ENCODE measurements at regions not wholly inside any gene's neighbourhood (a gene's known extent, or its start where the extent isn't known, plus 50 kb on each side); places are given as distances from the start of the nearest gene placed in this dataset.

DNA sequence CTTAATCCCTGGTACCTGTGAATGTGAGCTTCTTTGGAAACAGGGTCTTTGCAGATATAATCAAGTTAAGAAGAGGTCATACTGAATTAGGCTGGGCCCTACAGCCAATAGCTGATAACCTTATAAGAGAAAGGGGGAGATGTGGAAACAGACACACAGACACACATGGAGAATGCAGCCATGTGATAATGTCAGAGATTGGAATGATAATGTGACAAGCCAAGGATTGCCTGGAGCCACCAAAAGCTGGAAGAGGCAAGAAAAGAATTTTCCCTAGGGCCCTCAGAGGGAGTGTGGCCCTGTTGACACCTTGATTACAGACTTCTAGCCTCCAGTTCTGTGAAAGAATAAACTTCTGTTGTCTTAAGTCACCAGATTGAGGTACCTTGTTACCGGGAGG is 114.5 kb upstream of the SOD1 start (continued):
- TF ChIP-seq, protein P1, sequence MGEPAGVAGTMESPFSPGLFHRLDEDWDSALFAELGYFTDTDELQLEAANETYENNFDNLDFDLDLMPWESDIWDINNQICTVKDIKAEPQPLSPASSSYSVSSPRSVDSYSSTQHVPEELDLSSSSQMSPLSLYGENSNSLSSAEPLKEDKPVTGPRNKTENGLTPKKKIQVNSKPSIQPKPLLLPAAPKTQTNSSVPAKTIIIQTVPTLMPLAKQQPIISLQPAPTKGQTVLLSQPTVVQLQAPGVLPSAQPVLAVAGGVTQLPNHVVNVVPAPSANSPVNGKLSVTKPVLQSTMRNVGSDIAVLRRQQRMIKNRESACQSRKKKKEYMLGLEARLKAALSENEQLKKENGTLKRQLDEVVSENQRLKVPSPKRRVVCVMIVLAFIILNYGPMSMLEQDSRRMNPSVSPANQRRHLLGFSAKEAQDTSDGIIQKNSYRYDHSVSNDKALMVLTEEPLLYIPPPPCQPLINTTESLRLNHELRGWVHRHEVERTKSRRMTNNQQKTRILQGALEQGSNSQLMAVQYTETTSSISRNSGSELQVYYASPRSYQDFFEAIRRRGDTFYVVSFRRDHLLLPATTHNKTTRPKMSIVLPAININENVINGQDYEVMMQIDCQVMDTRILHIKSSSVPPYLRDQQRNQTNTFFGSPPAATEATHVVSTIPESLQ (CRISPR knock-in tag; IDR thresholded peaks at IDR 0.05): no peak
- TF ChIP-seq FOXP1 (CRISPR knock-in tag; IDR thresholded peaks at IDR 0.05; ENCODE audit: borderline replicate concordance) (no peak), ESRRA (CRISPR knock-in tag; IDR thresholded peaks at IDR 0.05; ENCODE audit: borderline replicate concordance) (no peak), ATF1 (CRISPR knock-in tag; IDR thresholded peaks at IDR 0.05) (no peak), SMAD4 (CRISPR knock-in tag; IDR thresholded peaks at IDR 0.05) (no peak), ZNF121 (CRISPR knock-in tag; IDR thresholded peaks at IDR 0.05) (no peak), ZNF396 (CRISPR knock-in tag; IDR thresholded peaks at IDR 0.05; ENCODE audit: borderline replicate concordance) (no peak), ZNF416 (CRISPR knock-in tag; IDR thresholded peaks at IDR 0.05) (no peak), FOXK1 (CRISPR knock-in tag; IDR thresholded peaks at IDR 0.05) (no peak), MXD4 (CRISPR knock-in tag; IDR thresholded peaks at IDR 0.05; ENCODE audit: borderline replicate concordance) (no peak), ELF4 (CRISPR knock-in tag; IDR thresholded peaks at IDR 0.05; ENCODE audit: low read depth) (no peak)
- TF ChIP-seq, protein P2, sequence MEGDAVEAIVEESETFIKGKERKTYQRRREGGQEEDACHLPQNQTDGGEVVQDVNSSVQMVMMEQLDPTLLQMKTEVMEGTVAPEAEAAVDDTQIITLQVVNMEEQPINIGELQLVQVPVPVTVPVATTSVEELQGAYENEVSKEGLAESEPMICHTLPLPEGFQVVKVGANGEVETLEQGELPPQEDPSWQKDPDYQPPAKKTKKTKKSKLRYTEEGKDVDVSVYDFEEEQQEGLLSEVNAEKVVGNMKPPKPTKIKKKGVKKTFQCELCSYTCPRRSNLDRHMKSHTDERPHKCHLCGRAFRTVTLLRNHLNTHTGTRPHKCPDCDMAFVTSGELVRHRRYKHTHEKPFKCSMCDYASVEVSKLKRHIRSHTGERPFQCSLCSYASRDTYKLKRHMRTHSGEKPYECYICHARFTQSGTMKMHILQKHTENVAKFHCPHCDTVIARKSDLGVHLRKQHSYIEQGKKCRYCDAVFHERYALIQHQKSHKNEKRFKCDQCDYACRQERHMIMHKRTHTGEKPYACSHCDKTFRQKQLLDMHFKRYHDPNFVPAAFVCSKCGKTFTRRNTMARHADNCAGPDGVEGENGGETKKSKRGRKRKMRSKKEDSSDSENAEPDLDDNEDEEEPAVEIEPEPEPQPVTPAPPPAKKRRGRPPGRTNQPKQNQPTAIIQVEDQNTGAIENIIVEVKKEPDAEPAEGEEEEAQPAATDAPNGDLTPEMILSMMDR (IDR thresholded peaks at IDR 0.05): no peak
- TF ChIP-seq, protein P3, sequence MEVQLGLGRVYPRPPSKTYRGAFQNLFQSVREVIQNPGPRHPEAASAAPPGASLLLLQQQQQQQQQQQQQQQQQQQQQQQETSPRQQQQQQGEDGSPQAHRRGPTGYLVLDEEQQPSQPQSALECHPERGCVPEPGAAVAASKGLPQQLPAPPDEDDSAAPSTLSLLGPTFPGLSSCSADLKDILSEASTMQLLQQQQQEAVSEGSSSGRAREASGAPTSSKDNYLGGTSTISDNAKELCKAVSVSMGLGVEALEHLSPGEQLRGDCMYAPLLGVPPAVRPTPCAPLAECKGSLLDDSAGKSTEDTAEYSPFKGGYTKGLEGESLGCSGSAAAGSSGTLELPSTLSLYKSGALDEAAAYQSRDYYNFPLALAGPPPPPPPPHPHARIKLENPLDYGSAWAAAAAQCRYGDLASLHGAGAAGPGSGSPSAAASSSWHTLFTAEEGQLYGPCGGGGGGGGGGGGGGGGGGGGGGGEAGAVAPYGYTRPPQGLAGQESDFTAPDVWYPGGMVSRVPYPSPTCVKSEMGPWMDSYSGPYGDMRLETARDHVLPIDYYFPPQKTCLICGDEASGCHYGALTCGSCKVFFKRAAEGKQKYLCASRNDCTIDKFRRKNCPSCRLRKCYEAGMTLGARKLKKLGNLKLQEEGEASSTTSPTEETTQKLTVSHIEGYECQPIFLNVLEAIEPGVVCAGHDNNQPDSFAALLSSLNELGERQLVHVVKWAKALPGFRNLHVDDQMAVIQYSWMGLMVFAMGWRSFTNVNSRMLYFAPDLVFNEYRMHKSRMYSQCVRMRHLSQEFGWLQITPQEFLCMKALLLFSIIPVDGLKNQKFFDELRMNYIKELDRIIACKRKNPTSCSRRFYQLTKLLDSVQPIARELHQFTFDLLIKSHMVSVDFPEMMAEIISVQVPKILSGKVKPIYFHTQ (CRISPR knock-in tag; IDR thresholded peaks at IDR 0.05): no peak

DNA sequence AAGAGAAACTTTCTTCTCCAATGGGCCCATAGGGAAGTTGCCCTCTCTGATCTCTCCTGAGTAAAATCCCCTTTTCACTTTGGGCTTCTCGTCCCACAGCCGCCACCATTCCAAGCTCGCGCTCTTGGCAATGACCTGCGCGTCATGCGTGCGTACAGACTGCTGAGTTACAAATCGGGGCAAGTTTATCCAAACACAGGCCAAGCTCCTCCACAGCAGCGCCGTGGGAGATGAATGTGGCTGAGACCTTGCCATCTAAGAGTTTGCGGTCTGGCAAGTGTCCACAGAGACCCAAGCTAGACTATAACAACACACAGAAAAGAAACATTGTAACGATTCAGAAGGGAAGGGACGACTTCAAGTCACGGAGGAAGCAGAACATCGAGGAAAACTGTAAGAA is 116.3 kb upstream of the SOD1 start:
- ATAC-seq: no peak
- H3K4me3 Mint-ChIP-seq: no peak overlapping the region
- H3K9me3 Mint-ChIP-seq: no peaks in the 10 kb centered on the region
- peak overlapping the region; percentile 16 for H3K27ac Mint-ChIP-seq
- no peaks in the 10 kb centered on the region for H3K36me3 Mint-ChIP-seq
- peaks cover 29% of the 10 kb centered on the region for H3K4me1 Mint-ChIP-seq
- ChIA-PET CTCF (interaction anchor here (1.1 kb wide), 2 partner anchors 16 to 38 kb away, joined by 4 read pairs; no protein-coding TSS in a partner anchor), POLR2A (interaction anchor here (1.0 kb wide), 1 partner anchor 11 kb away, joined by 3 read pairs; no protein-coding TSS in a partner anchor)
- no peaks in the 10 kb centered on the region for H3K27me3 Mint-ChIP-seq (ENCODE audit: low read depth)
- no peak for DNase-seq (ENCODE audit: low spot score)
- TF ChIP-seq NR2C2 (CRISPR knock-in tag; IDR thresholded peaks at IDR 0.05) (no peak), GRHL2 (CRISPR knock-in tag; IDR thresholded peaks at IDR 0.05; ENCODE audit: insufficient replicate concordance, severe bottlenecking) (no peak), JAZF1 (CRISPR knock-in tag; IDR thresholded peaks at IDR 0.05) (no peak), ZNF317 (CRISPR knock-in tag; IDR thresholded peaks at IDR 0.05; ENCODE audit: borderline replicate concordance, low read depth) (no peak), RELA (CRISPR knock-in tag; IDR thresholded peaks at IDR 0.05; ENCODE audit: borderline replicate concordance) (no peak), MXD4 (CRISPR knock-in tag; IDR thresholded peaks at IDR 0.05; ENCODE audit: borderline replicate concordance) (no peak), FOXJ3 (CRISPR knock-in tag; IDR thresholded peaks at IDR 0.05; ENCODE audit: borderline replicate concordance) (no peak), SMAD3 (CRISPR knock-in tag; IDR thresholded peaks at IDR 0.05; ENCODE audit: borderline replicate concordance) (no peak), FOXP1 (CRISPR knock-in tag; IDR thresholded peaks at IDR 0.05; ENCODE audit: borderline replicate concordance) (no peak)
- TF ChIP-seq, protein P4, sequence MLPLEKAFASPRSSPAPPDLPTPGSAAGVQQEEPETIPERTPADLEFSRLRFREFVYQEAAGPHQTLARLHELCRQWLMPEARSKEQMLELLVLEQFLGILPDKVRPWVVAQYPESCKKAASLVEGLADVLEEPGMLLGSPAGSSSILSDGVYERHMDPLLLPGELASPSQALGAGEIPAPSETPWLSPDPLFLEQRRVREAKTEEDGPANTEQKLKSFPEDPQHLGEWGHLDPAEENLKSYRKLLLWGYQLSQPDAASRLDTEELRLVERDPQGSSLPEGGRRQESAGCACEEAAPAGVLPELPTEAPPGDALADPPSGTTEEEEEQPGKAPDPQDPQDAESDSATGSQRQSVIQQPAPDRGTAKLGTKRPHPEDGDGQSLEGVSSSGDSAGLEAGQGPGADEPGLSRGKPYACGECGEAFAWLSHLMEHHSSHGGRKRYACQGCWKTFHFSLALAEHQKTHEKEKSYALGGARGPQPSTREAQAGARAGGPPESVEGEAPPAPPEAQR (CRISPR knock-in tag; IDR thresholded peaks at IDR 0.05): no peak
- TF ChIP-seq, protein P5, sequence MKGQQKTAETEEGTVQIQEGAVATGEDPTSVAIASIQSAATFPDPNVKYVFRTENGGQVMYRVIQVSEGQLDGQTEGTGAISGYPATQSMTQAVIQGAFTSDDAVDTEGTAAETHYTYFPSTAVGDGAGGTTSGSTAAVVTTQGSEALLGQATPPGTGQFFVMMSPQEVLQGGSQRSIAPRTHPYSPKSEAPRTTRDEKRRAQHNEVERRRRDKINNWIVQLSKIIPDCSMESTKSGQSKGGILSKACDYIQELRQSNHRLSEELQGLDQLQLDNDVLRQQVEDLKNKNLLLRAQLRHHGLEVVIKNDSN (CRISPR knock-in tag; IDR thresholded peaks at IDR 0.05): no peak
- TF ChIP-seq, protein P6, sequence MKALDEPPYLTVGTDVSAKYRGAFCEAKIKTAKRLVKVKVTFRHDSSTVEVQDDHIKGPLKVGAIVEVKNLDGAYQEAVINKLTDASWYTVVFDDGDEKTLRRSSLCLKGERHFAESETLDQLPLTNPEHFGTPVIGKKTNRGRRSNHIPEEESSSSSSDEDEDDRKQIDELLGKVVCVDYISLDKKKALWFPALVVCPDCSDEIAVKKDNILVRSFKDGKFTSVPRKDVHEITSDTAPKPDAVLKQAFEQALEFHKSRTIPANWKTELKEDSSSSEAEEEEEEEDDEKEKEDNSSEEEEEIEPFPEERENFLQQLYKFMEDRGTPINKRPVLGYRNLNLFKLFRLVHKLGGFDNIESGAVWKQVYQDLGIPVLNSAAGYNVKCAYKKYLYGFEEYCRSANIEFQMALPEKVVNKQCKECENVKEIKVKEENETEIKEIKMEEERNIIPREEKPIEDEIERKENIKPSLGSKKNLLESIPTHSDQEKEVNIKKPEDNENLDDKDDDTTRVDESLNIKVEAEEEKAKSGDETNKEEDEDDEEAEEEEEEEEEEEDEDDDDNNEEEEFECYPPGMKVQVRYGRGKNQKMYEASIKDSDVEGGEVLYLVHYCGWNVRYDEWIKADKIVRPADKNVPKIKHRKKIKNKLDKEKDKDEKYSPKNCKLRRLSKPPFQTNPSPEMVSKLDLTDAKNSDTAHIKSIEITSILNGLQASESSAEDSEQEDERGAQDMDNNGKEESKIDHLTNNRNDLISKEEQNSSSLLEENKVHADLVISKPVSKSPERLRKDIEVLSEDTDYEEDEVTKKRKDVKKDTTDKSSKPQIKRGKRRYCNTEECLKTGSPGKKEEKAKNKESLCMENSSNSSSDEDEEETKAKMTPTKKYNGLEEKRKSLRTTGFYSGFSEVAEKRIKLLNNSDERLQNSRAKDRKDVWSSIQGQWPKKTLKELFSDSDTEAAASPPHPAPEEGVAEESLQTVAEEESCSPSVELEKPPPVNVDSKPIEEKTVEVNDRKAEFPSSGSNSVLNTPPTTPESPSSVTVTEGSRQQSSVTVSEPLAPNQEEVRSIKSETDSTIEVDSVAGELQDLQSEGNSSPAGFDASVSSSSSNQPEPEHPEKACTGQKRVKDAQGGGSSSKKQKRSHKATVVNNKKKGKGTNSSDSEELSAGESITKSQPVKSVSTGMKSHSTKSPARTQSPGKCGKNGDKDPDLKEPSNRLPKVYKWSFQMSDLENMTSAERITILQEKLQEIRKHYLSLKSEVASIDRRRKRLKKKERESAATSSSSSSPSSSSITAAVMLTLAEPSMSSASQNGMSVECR (CRISPR knock-in tag; IDR thresholded peaks at IDR 0.05; ENCODE audit: borderline replicate concordance): no peak
- TF ChIP-seq, protein P7, sequence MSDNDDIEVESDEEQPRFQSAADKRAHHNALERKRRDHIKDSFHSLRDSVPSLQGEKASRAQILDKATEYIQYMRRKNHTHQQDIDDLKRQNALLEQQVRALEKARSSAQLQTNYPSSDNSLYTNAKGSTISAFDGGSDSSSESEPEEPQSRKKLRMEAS (CRISPR knock-in tag; IDR thresholded peaks at IDR 0.05): no peak

All from WTC11 (cell line).